SK-N-SH treated with all-trans-retinoic acid at 6 μM for 48 hours (cell line): ENCODE measurements at regions not wholly inside any gene's neighbourhood (a gene's known extent, or its start where the extent isn't known, plus 50 kb on each side); places are given as distances from the start of the nearest gene placed in this dataset.

Experiments
- ARNTL ChIP-seq: fragments of 450-650 bp; formaldehyde crosslinking; IDR thresholded peaks from 2 replicates; pipeline ENCODE4 v1.5.0; 2020; ENCODE audit warnings: low read depth, mild to moderate bottlenecking, moderate library complexity, borderline replicate concordance
- BACH2 ChIP-seq: fragments of 250-450 bp; sonication (Bioruptor Pico); IDR thresholded peaks from 2 replicates; pipeline ENCODE4 v1.9.0; 2021; ENCODE audit warnings: mild to moderate bottlenecking, borderline replicate concordance
- CREB5 ChIP-seq: fragments of 250-450 bp; sonication (Bioruptor Pico); IDR thresholded peaks from 2 replicates; pipeline ENCODE4 v1.5.1; 2020; ENCODE audit warnings: low read depth, mild to moderate bottlenecking, moderate library complexity
- CSRNP3 ChIP-seq: fragments of 250-450 bp; sonication (Bioruptor Pico); IDR thresholded peaks from 2 replicates; pipeline ENCODE4 v1.5.1; 2021; ENCODE audit warnings: mild to moderate bottlenecking, moderate library complexity
- ESRRG ChIP-seq: fragments of 250-450 bp; sonication (Bioruptor Pico); IDR thresholded peaks from 2 replicates; pipeline ENCODE4 v1.6.1; 2021; ENCODE audit warnings: mild to moderate bottlenecking
- GLIS3 ChIP-seq: fragments of 250-450 bp; sonication (Bioruptor Pico); IDR thresholded peaks from 2 replicates; pipeline ENCODE4 v1.5.0; 2020; ENCODE audit warnings: mild to moderate bottlenecking, moderate library complexity
- PATZ1 ChIP-seq: fragments of 250-450 bp; sonication (Bioruptor Pico); IDR thresholded peaks from 2 replicates; pipeline ENCODE4 v1.8.0; 2020; ENCODE audit warnings: mild to moderate bottlenecking, moderate library complexity, borderline replicate concordance
- RARB ChIP-seq: fragments of 250-450 bp; sonication (Bioruptor Pico); IDR thresholded peaks from 2 replicates; pipeline ENCODE4 v1.8.0; 2021; ENCODE audit warnings: mild to moderate bottlenecking, moderate library complexity
- TOX ChIP-seq: fragments of 250-450 bp; sonication (Bioruptor Pico); IDR thresholded peaks from 2 replicates; pipeline ENCODE4 v1.8.0; 2021; ENCODE audit warnings: mild to moderate bottlenecking, moderate library complexity, borderline replicate concordance
- ZC3H10 ChIP-seq: fragments of 250-450 bp; sonication (Bioruptor Pico); IDR thresholded peaks from 2 replicates; pipeline ENCODE4 v1.5.1; 2021; ENCODE audit warnings: mild to moderate bottlenecking, moderate library complexity
- ZFP30 ChIP-seq: fragments of 450-650 bp; formaldehyde crosslinking; IDR thresholded peaks from 2 replicates; pipeline ENCODE4 v1.5.0; 2022; ENCODE audit warnings: mild to moderate bottlenecking, moderate library complexity
- ZNF565 ChIP-seq: fragments of 450-650 bp; formaldehyde crosslinking; conservative IDR thresholded peaks from 2 replicates; pipeline ENCODE4 v1.5.0; 2020; ENCODE audit warnings: low read depth, mild to moderate bottlenecking, moderate library complexity
- ZNF70 ChIP-seq: fragments of 450-650 bp; formaldehyde crosslinking; IDR thresholded peaks from 2 replicates; pipeline ENCODE4 v1.5.0; 2020; ENCODE audit warnings: mild to moderate bottlenecking, moderate library complexity

GRCh38 chr7:47153058-47153457 lies 428.9 kb downstream of the TNS3 start:
- TF ChIP-seq RARB (CRISPR knock-in tag): no peak
- TF ChIP-seq GLIS3 (CRISPR knock-in tag): no peak
- TF ChIP-seq CREB5 (CRISPR knock-in tag): peak; percentile 95
- peak; percentile 79; the same call in 1 of the 2 replicates for TF ChIP-seq TOX (CRISPR knock-in tag)
- TF ChIP-seq ZNF565 (CRISPR knock-in tag): no peak
- no peak for TF ChIP-seq BACH2 (CRISPR knock-in tag)
- 0 out of 2 replicates have a peak, but pooled peaks have one; percentile 6 for TF ChIP-seq ZC3H10 (CRISPR knock-in tag)
- TF ChIP-seq ARNTL (CRISPR knock-in tag): no peak
- peak; percentile 64; the same call in 1 of the 2 replicates for TF ChIP-seq PATZ1 (CRISPR knock-in tag)
- TF ChIP-seq ZNF70 (CRISPR knock-in tag): no peak
- TF ChIP-seq ZFP30 (CRISPR knock-in tag): no peak
- peak; percentile 72; the same call in 1 of the 2 replicates for TF ChIP-seq CSRNP3 (CRISPR knock-in tag)
- TF ChIP-seq ESRRG (CRISPR knock-in tag): peak; percentile 92; the same call in 1 of the 2 replicates
